ENCODE measurements at regions not wholly inside any gene's neighbourhood (a gene's known extent, or its start where the extent isn't known, plus 50 kb on each side); places are given as distances from the start of the nearest gene placed in this dataset.
"Not testable (repeated sequence)": the region's sequence is repeated elsewhere in the genome, so short reads cannot be mapped to it uniquely, and the experiment has no call there.

- no peak overlapping the region for H3K4me3 Mint-ChIP-seq
- Histone ChIP-seq H3K9ac (ENCODE audit: insufficient read depth, low read length, poor library complexity, severe bottlenecking) (no peak overlapping the region), H3K36me3 (replicated peaks in 1 of 2; ENCODE audit: control insufficient read depth in 1 of 2, insufficient read depth in 2 of 2, low read length in 2 of 2) (no peaks in the 10 kb centered on the region), H3K27ac (ENCODE audit: low read depth in 1 of 2, low read length in 2 of 2) (no peak overlapping the region), H3K79me2 (ENCODE audit: insufficient read depth, low read length) (no peaks in the 10 kb centered on the region), H4K20me1 (ENCODE audit: insufficient read depth, low read length) (no peaks in the 10 kb centered on the region), H3K4me3 (replicated peaks in 1 of 3; ENCODE audit: low read depth in 2 of 3, low read length in 3 of 3) (no peak overlapping the region), H3K4me2 (replicated peaks; ENCODE audit: extremely low read depth, low read length, poor library complexity, severe bottlenecking) (no peak overlapping the region), H3K27me3 (ENCODE audit: control insufficient read depth in 2 of 2, insufficient read depth in 2 of 2, low read length in 2 of 2) (no peaks in the 10 kb centered on the region), H3K9me3 (replicated peaks in 1 of 2; ENCODE audit: control insufficient read depth in 1 of 2, insufficient read depth in 1 of 2, low read length in 2 of 2) (peaks cover 0 to 4% of the 10 kb centered on the region in 2 donors), H2AFZ (ENCODE audit: insufficient read depth, low read depth, low read length, poor library complexity, severe bottlenecking) (no peak overlapping the region), H3K4me1 (ENCODE audit: control insufficient read depth in 1 of 2, insufficient read depth in 2 of 2, low read length in 2 of 2) (no peaks in the 10 kb centered on the region)
- no peak for TF ChIP-seq CTCF (IDR thresholded peaks at IDR 0.05)
- no peaks in the 10 kb centered on the region for H3K27me3 Mint-ChIP-seq (ENCODE audit: low read depth in 3 of 3)
- 100% methylated on average over 2 of the region's 4 CpGs for WGBS (ENCODE audit: insufficient coverage)
- no peak for DNase-seq
- peaks cover 0 to 6% (median 1%) of the 10 kb centered on the region in 7 donors for H3K9me3 Mint-ChIP-seq
- H3K36me3 Mint-ChIP-seq, result no peaks in the 10 kb centered on the region
- no peak overlapping the region for H3K27ac Mint-ChIP-seq
- no peaks in the 10 kb centered on the region for H3K4me1 Mint-ChIP-seq
- intact Hi-C loops (cut with micrococcal nuclease), result no loop called here
Observed at GRCh38 chr3:95343228-95343627, 1280.4 kb downstream of the NSUN3 start.

DNA sequence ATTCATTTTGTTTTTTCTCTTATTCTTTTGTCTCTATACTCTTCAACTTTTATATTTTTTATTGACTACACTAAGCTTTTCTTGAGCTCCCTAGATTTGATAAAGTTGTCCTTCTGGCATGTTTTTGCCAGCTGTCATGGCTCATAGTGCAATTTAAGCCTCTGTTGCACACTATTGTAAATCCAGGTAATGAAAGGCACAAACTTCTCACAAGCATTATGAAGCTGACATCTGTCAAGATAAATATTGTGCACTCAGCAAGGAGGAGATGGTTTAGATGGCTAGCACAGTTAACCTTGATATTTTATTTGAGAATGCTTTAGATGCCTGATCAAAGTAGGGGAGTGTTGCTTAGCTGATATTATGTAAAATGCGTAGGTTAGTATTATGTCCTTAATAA, 1280.9 kb downstream of the NSUN3 start:
- no peaks in the 10 kb centered on the region for H3K27me3 Mint-ChIP-seq (ENCODE audit: low read depth in 3 of 3)
- no peaks in the 10 kb centered on the region for H3K36me3 ChIP-seq (replicated peaks in 1 of 2; ENCODE audit: control insufficient read depth in 1 of 2, insufficient read depth in 2 of 2, low read length in 2 of 2)
- H2AFZ ChIP-seq (ENCODE audit: insufficient read depth, low read depth, low read length, poor library complexity, severe bottlenecking), result no peak overlapping the region
- no peak for DNase-seq
- no peak overlapping the region for H3K4me2 ChIP-seq (replicated peaks; ENCODE audit: extremely low read depth, low read length, poor library complexity, severe bottlenecking)
- H3K9me3 ChIP-seq (replicated peaks in 1 of 2; ENCODE audit: control insufficient read depth in 1 of 2, insufficient read depth in 1 of 2, low read length in 2 of 2), result peaks cover 0 to 6% of the 10 kb centered on the region in 2 donors
- no peak overlapping the region for H3K27ac ChIP-seq (ENCODE audit: low read depth in 1 of 2, low read length in 2 of 2)
- no peaks in the 10 kb centered on the region for H3K27me3 ChIP-seq (ENCODE audit: control insufficient read depth in 2 of 2, insufficient read depth in 2 of 2, low read length in 2 of 2)
- no peak overlapping the region for H3K4me3 ChIP-seq (replicated peaks in 1 of 3; ENCODE audit: low read depth in 2 of 3, low read length in 3 of 3)
- no peak for TF ChIP-seq CTCF (IDR thresholded peaks at IDR 0.05)
- H3K4me1 ChIP-seq (ENCODE audit: control insufficient read depth in 1 of 2, insufficient read depth in 2 of 2, low read length in 2 of 2), result no peaks in the 10 kb centered on the region
- no CpG with 5 or more reads among the region's 1 CpG for WGBS (ENCODE audit: insufficient coverage)
- peaks cover 0 to 10% (median 1%) of the 10 kb centered on the region in 7 donors for H3K9me3 Mint-ChIP-seq
- H3K27ac Mint-ChIP-seq, result no peak overlapping the region
- no peak overlapping the region for H3K9ac ChIP-seq (ENCODE audit: insufficient read depth, low read length, poor library complexity, severe bottlenecking)
- no peak overlapping the region for H3K4me3 Mint-ChIP-seq
- H3K4me1 Mint-ChIP-seq, result no peaks in the 10 kb centered on the region
- H3K79me2 ChIP-seq (ENCODE audit: insufficient read depth, low read length), result no peaks in the 10 kb centered on the region
- no peaks in the 10 kb centered on the region for H4K20me1 ChIP-seq (ENCODE audit: insufficient read depth, low read length)
- H3K36me3 Mint-ChIP-seq, result no peaks in the 10 kb centered on the region
- intact Hi-C loops (cut with micrococcal nuclease), result no loop called here

DNA sequence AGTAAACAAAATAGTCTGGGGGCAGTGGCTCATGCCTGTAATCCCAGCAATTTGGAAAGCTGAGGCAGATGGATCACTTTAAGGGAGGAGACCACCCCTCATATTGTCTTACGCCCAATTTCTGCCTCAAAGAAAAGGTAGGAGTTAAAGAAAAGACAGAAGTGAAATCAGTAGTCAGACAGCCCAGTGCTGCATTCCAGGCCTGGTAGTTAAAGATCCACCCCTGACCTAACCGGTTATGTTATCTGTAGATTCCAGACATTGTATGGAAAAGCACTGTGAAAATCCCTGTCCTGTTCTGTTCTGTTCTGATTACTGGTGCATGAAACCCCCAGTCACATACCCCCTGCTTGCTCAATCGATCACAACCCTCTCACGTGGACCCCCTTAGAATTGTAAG, 1285.1 kb downstream of the NSUN3 start:
- H3K4me3 ChIP-seq (replicated peaks in 1 of 3; ENCODE audit: low read depth in 2 of 3, low read length in 3 of 3); H3K27me3 Mint-ChIP-seq (ENCODE audit: low read depth in 3 of 3); H3K79me2 ChIP-seq (ENCODE audit: insufficient read depth, low read length); H3K27ac Mint-ChIP-seq; H3K9me3 Mint-ChIP-seq; H3K9ac ChIP-seq (ENCODE audit: insufficient read depth, low read length, poor library complexity, severe bottlenecking); H2AFZ ChIP-seq (ENCODE audit: insufficient read depth, low read depth, low read length, poor library complexity, severe bottlenecking); H3K36me3 ChIP-seq (replicated peaks in 1 of 2; ENCODE audit: control insufficient read depth in 1 of 2, insufficient read depth in 2 of 2, low read length in 2 of 2); H3K4me1 ChIP-seq (ENCODE audit: control insufficient read depth in 1 of 2, insufficient read depth in 2 of 2, low read length in 2 of 2); H3K4me2 ChIP-seq (replicated peaks; ENCODE audit: extremely low read depth, low read length, poor library complexity, severe bottlenecking); H3K36me3 Mint-ChIP-seq; DNase-seq; H3K9me3 ChIP-seq (replicated peaks in 1 of 2; ENCODE audit: control insufficient read depth in 1 of 2, insufficient read depth in 1 of 2, low read length in 2 of 2); H4K20me1 ChIP-seq (ENCODE audit: insufficient read depth, low read length); intact Hi-C loops (cut with micrococcal nuclease); H3K27me3 ChIP-seq (ENCODE audit: control insufficient read depth in 2 of 2, insufficient read depth in 2 of 2, low read length in 2 of 2); H3K4me1 Mint-ChIP-seq; H3K4me3 Mint-ChIP-seq; H3K27ac ChIP-seq (ENCODE audit: low read depth in 1 of 2, low read length in 2 of 2): not testable (repeated sequence)
- WGBS (ENCODE audit: insufficient coverage), result no CpG with 5 or more reads among the region's 4 CpGs

Measured in CD14-positive monocyte (primary cell).